GM12892 (cell line): ENCODE measurements at regions not wholly inside any gene's neighbourhood (a gene's known extent, or its start where the extent isn't known, plus 50 kb on each side); places are given as distances from the start of the nearest gene placed in this dataset.

ENCODE experiments used
- POLR2A ChIP-seq: IDR thresholded peaks from 2 replicates; pipeline ENCODE4 v1.6.1; 2011; ENCODE audit warnings: low read depth, low read length, control low read depth
- POLR2AphosphoS5 ChIP-seq: IDR thresholded peaks from 2 replicates; pipeline ENCODE4 v1.6.1; 2011; ENCODE audit warnings: low read depth, low read length, control low read depth

- TF ChIP-seq POLR2A = no peak
- no peak for TF ChIP-seq POLR2AphosphoS5
These were observed 98.7 kb upstream of the SLC66A3 start for GRCh38 chr2:11056614-11057013.
